ENCODE measurements at regions not wholly inside any gene's neighbourhood (a gene's known extent, or its start where the extent isn't known, plus 50 kb on each side); places are given as distances from the start of the nearest gene placed in this dataset.

GRCh38 chr5:18491349-18491748, 857.1 kb downstream of the TAF11L14 start:
- no peak overlapping the region for H3K4me3 ChIP-seq (ENCODE audit: low read depth, low read length)
- no peak for DNase-seq (ENCODE audit: low read depth)
- TF ChIP-seq CTCF (conservative IDR thresholded peaks at IDR 0.05; ENCODE audit: low read depth, low read length) = no peak

DNA sequence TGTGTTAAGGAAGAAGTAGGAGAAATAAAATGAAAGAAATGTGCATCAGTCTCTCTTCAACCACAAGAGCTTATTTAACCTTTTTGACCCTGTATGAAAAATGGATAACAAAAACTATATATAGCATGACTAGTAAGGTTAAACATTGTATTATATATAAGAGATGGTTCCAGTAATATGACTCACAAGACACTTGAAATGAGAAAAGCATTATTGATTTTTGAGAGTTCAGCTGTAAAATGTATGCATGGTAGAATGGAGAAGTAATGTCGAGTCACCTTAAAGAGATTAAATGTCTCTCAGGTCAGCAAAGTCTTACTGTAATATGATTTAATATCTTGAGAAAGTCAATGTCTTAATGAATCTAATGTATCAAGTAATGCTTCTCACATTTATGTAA, 860.9 kb downstream of the TAF11L14 start:
- TF ChIP-seq CTCF (conservative IDR thresholded peaks at IDR 0.05; ENCODE audit: low read depth, low read length) = no peak
- no peak for DNase-seq (ENCODE audit: low read depth)
- no peak overlapping the region for H3K4me3 ChIP-seq (ENCODE audit: low read depth, low read length)

DNA sequence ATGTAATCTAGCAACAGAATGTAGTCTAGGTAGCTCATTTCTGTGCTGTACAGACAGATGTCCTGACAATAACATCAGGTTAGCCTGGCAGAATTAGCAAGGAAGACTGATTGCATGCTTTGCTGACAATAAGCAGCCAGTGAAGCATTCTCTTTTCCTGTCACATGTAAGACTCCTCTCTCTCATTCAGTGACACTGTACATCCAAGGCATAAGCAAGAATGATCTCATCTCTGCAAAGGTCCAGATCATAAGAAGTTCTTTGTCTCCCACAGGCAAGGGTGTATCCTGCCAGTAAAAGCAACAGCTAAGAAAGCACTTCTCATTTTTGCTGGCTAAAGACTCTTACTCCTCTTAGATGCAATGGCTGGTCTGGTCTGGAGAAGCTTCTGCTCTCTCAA, 861.8 kb downstream of the TAF11L14 start:
- H3K4me3 ChIP-seq (ENCODE audit: low read depth, low read length) = no peak overlapping the region
- no peak for TF ChIP-seq CTCF (conservative IDR thresholded peaks at IDR 0.05; ENCODE audit: low read depth, low read length)
- no peak for DNase-seq (ENCODE audit: low read depth)

GRCh38 chr5:18497089-18497488, 862.8 kb downstream of the TAF11L14 start:
- no peak for TF ChIP-seq CTCF (conservative IDR thresholded peaks at IDR 0.05; ENCODE audit: low read depth, low read length)
- DNase-seq (ENCODE audit: low read depth) = no peak

GRCh38 chr5:18503797-18504328, 869.6 kb downstream of the TAF11L14 start:
- no peak for DNase-seq (ENCODE audit: low read depth)
- no peak overlapping the region for H3K4me3 ChIP-seq (ENCODE audit: low read depth, low read length)
- no peak for TF ChIP-seq CTCF (conservative IDR thresholded peaks at IDR 0.05; ENCODE audit: low read depth, low read length)

More at GRCh38 chr5:18497089-18497488, 862.8 kb downstream of the TAF11L14 start:
- no peak overlapping the region for H3K4me3 ChIP-seq (ENCODE audit: low read depth, low read length)

- no peak for TF ChIP-seq CTCF (conservative IDR thresholded peaks at IDR 0.05; ENCODE audit: low read depth, low read length)
- no peak for DNase-seq (ENCODE audit: low read depth)
Observed at GRCh38 chr5:18507114-18507513, 872.9 kb downstream of the TAF11L14 start.

DNA sequence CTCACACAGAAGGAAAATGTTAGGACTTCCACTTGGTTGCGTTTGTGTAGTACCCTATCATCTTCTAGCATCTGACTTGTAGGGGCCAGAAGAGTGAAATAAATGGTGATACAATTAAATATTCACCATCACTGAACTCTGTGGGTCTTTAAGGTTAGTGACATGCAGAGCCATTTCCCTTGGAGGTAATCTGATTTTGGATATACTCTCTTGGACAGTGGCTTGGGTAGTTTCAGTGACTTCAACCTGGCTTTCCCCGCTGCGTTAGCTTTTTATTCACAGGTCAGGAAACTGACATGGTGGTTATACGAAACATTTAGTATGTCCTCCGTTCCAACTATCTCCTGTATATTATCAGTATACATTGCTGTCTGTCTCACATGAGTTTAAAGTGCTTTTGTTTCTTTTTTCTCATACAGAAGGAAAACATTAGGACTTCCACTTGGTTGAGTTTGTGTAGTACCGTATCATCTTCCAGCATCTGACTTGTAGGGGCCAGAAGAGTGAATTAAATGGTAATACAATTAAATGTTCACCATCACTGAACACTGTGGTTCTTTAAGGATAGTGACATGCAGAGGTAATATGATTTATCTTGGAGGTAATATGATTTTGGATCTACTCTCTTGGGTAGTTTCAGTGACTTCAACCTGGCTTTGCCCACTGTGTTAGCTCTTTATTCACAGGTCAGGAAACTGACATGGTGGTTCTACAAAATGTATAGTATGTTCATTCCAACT, 883.6 kb downstream of the TAF11L14 start:
- TF ChIP-seq CTCF (conservative IDR thresholded peaks at IDR 0.05; ENCODE audit: low read depth, low read length) = no peak
- H3K4me3 ChIP-seq (ENCODE audit: low read depth, low read length) = no peak overlapping the region
- no peak for DNase-seq (ENCODE audit: low read depth)

More at GRCh38 chr5:18507114-18507513, 872.9 kb downstream of the TAF11L14 start:
- H3K4me3 ChIP-seq (ENCODE audit: low read depth, low read length) = no peak overlapping the region

All from epithelial cell of proximal tubule (primary cell).